GM12878 (cell line): ENCODE measurements at regions not wholly inside any gene's neighbourhood (a gene's known extent, or its start where the extent isn't known, plus 50 kb on each side); places are given as distances from the start of the nearest gene placed in this dataset.

Source experiments
- ATAC-seq: fragments of 200-7000 bp; cut with Tn5 transposase; 3 replicates; pipeline ENCODE4 v1.9.1; 2020; ENCODE audit warnings: mild to moderate bottlenecking, moderate library complexity
- BruUV-seq: library from RNA; stranded (reverse); fragments of 400-500 nt; replicated peaks from 2 replicates; lab custom pipeline; 2021; lab: Mats Ljungman, UMichigan
- CTCF ChIA-PET: fragments of 300-600 bp; sonication (Branson Sonifier 250); formaldehyde crosslinking; extraction: SDS; loops from one replicate; lab custom pipeline; 2021; ENCODE audit warnings: inconsistent platforms; lab: Yijun Ruan, JAX
- POLR2A ChIA-PET: fragments of 350-600 bp; formaldehyde crosslinking; extraction: SDS; loops from one replicate; lab custom pipeline; 2021; ENCODE audit warnings: inconsistent platforms; lab: Charles Lee
- RAD21 ChIA-PET: fragments of 300-600 bp; sonication (Branson Sonifier 250); formaldehyde crosslinking; loops from one replicate; lab custom pipeline; 2023; ENCODE audit warnings: antibody characterized with exemption; ENCODE audit not compliant: unreplicated experiment; lab: Charles Lee
- SMC1A ChIA-PET: fragments of 300-600 bp; sonication (Branson Sonifier 250); formaldehyde crosslinking; loops from one replicate; lab custom pipeline; 2023; ENCODE audit not compliant: unreplicated experiment, uncharacterized antibody; lab: Charles Lee
- DNase-seq: peaks from one replicate; pipeline ENCODE4 v3.0.0-alpha.2; 2011; ENCODE audit warnings: low read depth, low spot score
- FAIRE-seq: peaks from 3 replicates; lab custom pipeline; 2011; peaks lifted over from hg19 to GRCh38; lab: Jason Lieb, UNC
- H2AFZ ChIP-seq: 2 replicates; pipeline ENCODE4 v1.6.0; 2011; ENCODE audit warnings: low read depth, low read length, control low read depth; ENCODE audit not compliant: control insufficient read depth
- H3K27ac ChIP-seq: 2 replicates; pipeline ENCODE4 v1.5.1; 2011; ENCODE audit warnings: control low read depth; ENCODE audit not compliant: control insufficient read depth, insufficient read depth
- H3K27me3 ChIP-seq, 2 experiments: replicated peaks in 1 of 2; 2 replicates each; pipeline versions ENCODE4 v1.6.0 to v1.6.1; 2011; ENCODE audit warnings: low read length in 1 of 2; ENCODE audit not compliant: control insufficient read depth in 2 of 2, insufficient read depth in 2 of 2
- H3K36me3 ChIP-seq, 2 experiments: 2 replicates each; pipeline ENCODE4 v1.5.1; 2011; ENCODE audit warnings: low read length in 1 of 2; ENCODE audit not compliant: control insufficient read depth in 2 of 2, insufficient read depth in 2 of 2
- H3K4me1 ChIP-seq: 2 replicates; pipeline ENCODE4 v1.6.1; 2011; ENCODE audit warnings: mild to moderate bottlenecking, low read length, moderate library complexity, mixed read lengths; ENCODE audit not compliant: control insufficient read depth, insufficient read depth
- H3K4me2 ChIP-seq: 2 replicates; pipeline ENCODE4 v1.6.0; 2011; ENCODE audit warnings: control low read depth; ENCODE audit not compliant: control insufficient read depth, insufficient read depth
- H3K4me3 ChIP-seq: fragments of 200-600 bp; sonication (generic); 2 replicates; pipeline ENCODE4 v1.5.1; 2016
- H3K79me2 ChIP-seq: 2 replicates; pipeline ENCODE4 v1.6.0; 2011; ENCODE audit warnings: low read length; ENCODE audit not compliant: control insufficient read depth, insufficient read depth
- H3K9ac ChIP-seq: 2 replicates; pipeline ENCODE4 v1.8.0; 2011; ENCODE audit warnings: low read length, control low read depth, mixed read lengths; ENCODE audit not compliant: control insufficient read depth, insufficient read depth
- H3K9me3 ChIP-seq: replicated peaks from 3 replicates; pipeline ENCODE4 v1.5.1; 2011; ENCODE audit warnings: mild to moderate bottlenecking, low read length; ENCODE audit not compliant: control insufficient read depth, insufficient read depth
- H4K20me1 ChIP-seq: 2 replicates; pipeline ENCODE4 v1.6.0; 2011; ENCODE audit not compliant: control insufficient read depth, insufficient read depth
- CEBPB ChIP-seq, 2 experiments: fragments of 150-350 bp in 1 of 2; IDR thresholded peaks; 2 replicates each; pipeline ENCODE4 v1.6.1; 2012 to 2014; ENCODE audit warnings: low read depth in 2 of 2, low read length in 2 of 2, borderline replicate concordance in 1 of 2, inconsistent platforms in 1 of 2
- CHD2 ChIP-seq: IDR thresholded peaks from 2 replicates; pipeline ENCODE4 v1.6.1; 2011; ENCODE audit warnings: low read depth, low read length, improper control_type of control experiment, borderline replicate concordance
- EZH2 ChIP-seq: IDR thresholded peaks from 2 replicates; pipeline ENCODE4 v1.6.1; 2012; ENCODE audit warnings: low read depth, mild to moderate bottlenecking, control low read depth, inconsistent platforms, low read length, borderline replicate concordance; ENCODE audit not compliant: control insufficient read depth
- MYC ChIP-seq: IDR thresholded peaks from 2 replicates; pipeline ENCODE4 v1.6.1; 2011; ENCODE audit warnings: mild to moderate bottlenecking, low read length, moderate library complexity, inconsistent platforms; ENCODE audit not compliant: insufficient read depth, insufficient replicate concordance, insufficient read length, severe bottlenecking
- PML ChIP-seq: IDR thresholded peaks from 2 replicates; pipeline ENCODE4 v1.6.1; 2012; ENCODE audit warnings: low read length, inconsistent platforms
- RB1 ChIP-seq: fragments of 450-650 bp; formaldehyde crosslinking; IDR thresholded peaks from 2 replicates; pipeline ENCODE4 v1.6.1; 2017; ENCODE audit warnings: mild to moderate bottlenecking, borderline replicate concordance
- RELA ChIP-seq: fragments of 450-650 bp; IDR thresholded peaks from 2 replicates; pipeline ENCODE4 v1.8.0; 2014; ENCODE audit warnings: borderline replicate concordance; ENCODE audit not compliant: partially characterized antibody
- RUNX3 ChIP-seq: IDR thresholded peaks from 2 replicates; pipeline ENCODE4 v1.6.1; 2012; ENCODE audit warnings: low read length, inconsistent platforms
- WGBS: methylation state at CpG from one replicate; pipeline ENCODE4 v1.1.6; 2016; ENCODE audit warnings: low lambda C conversion rate; ENCODE audit not compliant: insufficient replicate concordance, insufficient coverage; ENCODE audit errors: missing lambda C conversion rate; 5-methylcytosine and 5-hydroxymethylcytosine counted together
- in situ Hi-C: fragments of 300-500 bp; cut with MboI; formaldehyde crosslinking; loops from 9 replicates; pipeline ENCODE4 v1.14.3; 2018; ENCODE audit warnings: mixed read lengths
- intact Hi-C: fragments of 100-400 bp; cut with micrococcal nuclease; formaldehyde crosslinking; loops from one replicate; pipeline ENCODE4 v1.14.2; 2022; ENCODE audit not compliant: unreplicated experiment
- TF ChIP-seq, protein P1 (sequence below): fragments of 450-650 bp; IDR thresholded peaks from 2 replicates; pipeline ENCODE4 v1.6.1; 2017; ENCODE audit warnings: antibody characterized with exemption, mild to moderate bottlenecking, moderate library complexity
- TF ChIP-seq, protein P2 (sequence below): fragments of 450-650 bp; IDR thresholded peaks from 2 replicates; pipeline ENCODE4 v1.6.1; 2016; ENCODE audit warnings: mild to moderate bottlenecking, moderate library complexity, borderline replicate concordance
- TF ChIP-seq, protein P3 (sequence below): fragments of 450-650 bp; formaldehyde crosslinking; IDR thresholded peaks from 2 replicates; pipeline ENCODE4 v1.5.0; 2022; ENCODE audit warnings: mild to moderate bottlenecking, missing genetic modification characterization
- TF ChIP-seq, protein P4 (sequence below): IDR thresholded peaks from 2 replicates; pipeline ENCODE4 v1.6.1; 2011; ENCODE audit warnings: borderline replicate concordance, low read depth, mild to moderate bottlenecking, moderate library complexity, mixed read lengths, low read length; ENCODE audit not compliant: insufficient read depth; ENCODE audit errors: extremely low read length

DNA sequence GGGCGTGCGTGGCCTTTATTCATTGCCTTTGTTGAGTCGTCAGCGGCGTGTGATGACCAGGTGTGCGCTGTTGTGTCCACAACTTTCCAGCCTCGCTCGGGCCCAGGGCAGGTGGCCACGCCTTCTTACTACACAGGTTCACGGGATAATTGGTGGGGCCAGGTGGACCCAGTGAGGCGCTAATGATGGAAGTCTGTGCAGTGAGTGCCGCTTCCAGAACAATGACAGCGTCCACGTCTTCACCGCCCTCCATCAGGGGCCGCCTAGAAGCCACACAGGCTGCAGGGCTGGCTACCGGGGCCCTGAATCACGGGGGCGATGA, 1197.3 kb downstream of the BRD1 start:
- H3K79me2 ChIP-seq = no peaks in the 10 kb centered on the region
- H2AFZ ChIP-seq = no peak overlapping the region
- 57% methylated on average over 19 of the region's 19 CpGs for WGBS
- no peaks in the 10 kb centered on the region for H3K36me3 ChIP-seq
- H3K27me3 ChIP-seq = no peaks in the 10 kb centered on the region
- no TSS peak for BruUV-seq
- H3K27ac ChIP-seq = no peak overlapping the region
- DNase-seq (no peak), FAIRE-seq (no peak), ATAC-seq (no peak)
- H3K9me3 ChIP-seq = no peaks in the 10 kb centered on the region; the same call in 2 of the 3 replicates
- SMC1A ChIA-PET = no interaction called here
- H3K9ac ChIP-seq = no peak overlapping the region
- RAD21 ChIA-PET = no interaction called here
- H3K4me3 ChIP-seq = no peak overlapping the region
- CTCF ChIA-PET = no interaction called here
- no peaks in the 10 kb centered on the region for H4K20me1 ChIP-seq
- no peaks in the 10 kb centered on the region for H3K4me1 ChIP-seq
- POLR2A ChIA-PET = no interaction called here
- in situ Hi-C loops = no loop called here
- TF ChIP-seq EZH2 = no peak
- TF ChIP-seq CHD2 = no peak
- TF ChIP-seq, protein P1, sequence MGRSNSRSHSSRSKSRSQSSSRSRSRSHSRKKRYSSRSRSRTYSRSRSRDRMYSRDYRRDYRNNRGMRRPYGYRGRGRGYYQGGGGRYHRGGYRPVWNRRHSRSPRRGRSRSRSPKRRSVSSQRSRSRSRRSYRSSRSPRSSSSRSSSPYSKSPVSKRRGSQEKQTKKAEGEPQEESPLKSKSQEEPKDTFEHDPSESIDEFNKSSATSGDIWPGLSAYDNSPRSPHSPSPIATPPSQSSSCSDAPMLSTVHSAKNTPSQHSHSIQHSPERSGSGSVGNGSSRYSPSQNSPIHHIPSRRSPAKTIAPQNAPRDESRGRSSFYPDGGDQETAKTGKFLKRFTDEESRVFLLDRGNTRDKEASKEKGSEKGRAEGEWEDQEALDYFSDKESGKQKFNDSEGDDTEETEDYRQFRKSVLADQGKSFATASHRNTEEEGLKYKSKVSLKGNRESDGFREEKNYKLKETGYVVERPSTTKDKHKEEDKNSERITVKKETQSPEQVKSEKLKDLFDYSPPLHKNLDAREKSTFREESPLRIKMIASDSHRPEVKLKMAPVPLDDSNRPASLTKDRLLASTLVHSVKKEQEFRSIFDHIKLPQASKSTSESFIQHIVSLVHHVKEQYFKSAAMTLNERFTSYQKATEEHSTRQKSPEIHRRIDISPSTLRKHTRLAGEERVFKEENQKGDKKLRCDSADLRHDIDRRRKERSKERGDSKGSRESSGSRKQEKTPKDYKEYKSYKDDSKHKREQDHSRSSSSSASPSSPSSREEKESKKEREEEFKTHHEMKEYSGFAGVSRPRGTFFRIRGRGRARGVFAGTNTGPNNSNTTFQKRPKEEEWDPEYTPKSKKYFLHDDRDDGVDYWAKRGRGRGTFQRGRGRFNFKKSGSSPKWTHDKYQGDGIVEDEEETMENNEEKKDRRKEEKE = no peak
- no peak for TF ChIP-seq RELA
- no peak for TF ChIP-seq RUNX3
- TF ChIP-seq, protein P2, sequence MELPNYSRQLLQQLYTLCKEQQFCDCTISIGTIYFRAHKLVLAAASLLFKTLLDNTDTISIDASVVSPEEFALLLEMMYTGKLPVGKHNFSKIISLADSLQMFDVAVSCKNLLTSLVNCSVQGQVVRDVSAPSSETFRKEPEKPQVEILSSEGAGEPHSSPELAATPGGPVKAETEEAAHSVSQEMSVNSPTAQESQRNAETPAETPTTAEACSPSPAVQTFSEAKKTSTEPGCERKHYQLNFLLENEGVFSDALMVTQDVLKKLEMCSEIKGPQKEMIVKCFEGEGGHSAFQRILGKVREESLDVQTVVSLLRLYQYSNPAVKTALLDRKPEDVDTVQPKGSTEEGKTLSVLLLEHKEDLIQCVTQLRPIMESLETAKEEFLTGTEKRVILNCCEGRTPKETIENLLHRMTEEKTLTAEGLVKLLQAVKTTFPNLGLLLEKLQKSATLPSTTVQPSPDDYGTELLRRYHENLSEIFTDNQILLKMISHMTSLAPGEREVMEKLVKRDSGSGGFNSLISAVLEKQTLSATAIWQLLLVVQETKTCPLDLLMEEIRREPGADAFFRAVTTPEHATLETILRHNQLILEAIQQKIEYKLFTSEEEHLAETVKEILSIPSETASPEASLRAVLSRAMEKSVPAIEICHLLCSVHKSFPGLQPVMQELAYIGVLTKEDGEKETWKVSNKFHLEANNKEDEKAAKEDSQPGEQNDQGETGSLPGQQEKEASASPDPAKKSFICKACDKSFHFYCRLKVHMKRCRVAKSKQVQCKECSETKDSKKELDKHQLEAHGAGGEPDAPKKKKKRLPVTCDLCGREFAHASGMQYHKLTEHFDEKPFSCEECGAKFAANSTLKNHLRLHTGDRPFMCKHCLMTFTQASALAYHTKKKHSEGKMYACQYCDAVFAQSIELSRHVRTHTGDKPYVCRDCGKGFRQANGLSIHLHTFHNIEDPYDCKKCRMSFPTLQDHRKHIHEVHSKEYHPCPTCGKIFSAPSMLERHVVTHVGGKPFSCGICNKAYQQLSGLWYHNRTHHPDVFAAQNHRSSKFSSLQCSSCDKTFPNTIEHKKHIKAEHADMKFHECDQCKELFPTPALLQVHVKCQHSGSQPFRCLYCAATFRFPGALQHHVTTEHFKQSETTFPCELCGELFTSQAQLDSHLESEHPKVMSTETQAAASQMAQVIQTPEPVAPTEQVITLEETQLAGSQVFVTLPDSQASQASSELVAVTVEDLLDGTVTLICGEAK = no peak
- TF ChIP-seq, protein P3, sequence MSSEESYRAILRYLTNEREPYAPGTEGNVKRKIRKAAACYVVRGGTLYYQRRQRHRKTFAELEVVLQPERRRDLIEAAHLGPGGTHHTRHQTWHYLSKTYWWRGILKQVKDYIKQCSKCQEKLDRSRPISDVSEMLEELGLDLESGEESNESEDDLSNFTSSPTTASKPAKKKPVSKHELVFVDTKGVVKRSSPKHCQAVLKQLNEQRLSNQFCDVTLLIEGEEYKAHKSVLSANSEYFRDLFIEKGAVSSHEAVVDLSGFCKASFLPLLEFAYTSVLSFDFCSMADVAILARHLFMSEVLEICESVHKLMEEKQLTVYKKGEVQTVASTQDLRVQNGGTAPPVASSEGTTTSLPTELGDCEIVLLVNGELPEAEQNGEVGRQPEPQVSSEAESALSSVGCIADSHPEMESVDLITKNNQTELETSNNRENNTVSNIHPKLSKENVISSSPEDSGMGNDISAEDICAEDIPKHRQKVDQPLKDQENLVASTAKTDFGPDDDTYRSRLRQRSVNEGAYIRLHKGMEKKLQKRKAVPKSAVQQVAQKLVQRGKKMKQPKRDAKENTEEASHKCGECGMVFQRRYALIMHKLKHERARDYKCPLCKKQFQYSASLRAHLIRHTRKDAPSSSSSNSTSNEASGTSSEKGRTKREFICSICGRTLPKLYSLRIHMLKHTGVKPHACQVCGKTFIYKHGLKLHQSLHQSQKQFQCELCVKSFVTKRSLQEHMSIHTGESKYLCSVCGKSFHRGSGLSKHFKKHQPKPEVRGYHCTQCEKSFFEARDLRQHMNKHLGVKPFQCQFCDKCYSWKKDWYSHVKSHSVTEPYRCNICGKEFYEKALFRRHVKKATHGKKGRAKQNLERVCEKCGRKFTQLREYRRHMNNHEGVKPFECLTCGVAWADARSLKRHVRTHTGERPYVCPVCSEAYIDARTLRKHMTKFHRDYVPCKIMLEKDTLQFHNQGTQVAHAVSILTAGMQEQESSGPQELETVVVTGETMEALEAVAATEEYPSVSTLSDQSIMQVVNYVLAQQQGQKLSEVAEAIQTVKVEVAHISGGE (CRISPR knock-in tag) = no peak
- TF ChIP-seq, protein P4, sequence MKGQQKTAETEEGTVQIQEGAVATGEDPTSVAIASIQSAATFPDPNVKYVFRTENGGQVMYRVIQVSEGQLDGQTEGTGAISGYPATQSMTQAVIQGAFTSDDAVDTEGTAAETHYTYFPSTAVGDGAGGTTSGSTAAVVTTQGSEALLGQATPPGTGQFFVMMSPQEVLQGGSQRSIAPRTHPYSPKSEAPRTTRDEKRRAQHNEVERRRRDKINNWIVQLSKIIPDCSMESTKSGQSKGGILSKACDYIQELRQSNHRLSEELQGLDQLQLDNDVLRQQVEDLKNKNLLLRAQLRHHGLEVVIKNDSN = no peak
- no peak for TF ChIP-seq MYC
- TF ChIP-seq RB1 = no peak
- no peak for TF ChIP-seq CEBPB (IDR thresholded peaks at IDR 0.05; ENCODE audit: borderline replicate concordance in 1 of 2, low read depth in 2 of 2, low read length in 2 of 2)
- TF ChIP-seq PML = no peak
- no peak overlapping the region for H3K4me2 ChIP-seq
- intact Hi-C loops = no loop called here
